ENCODE measurements at regions not wholly inside any gene's neighbourhood (a gene's known extent, or its start where the extent isn't known, plus 50 kb on each side); places are given as distances from the start of the nearest gene placed in this dataset.

DNA sequence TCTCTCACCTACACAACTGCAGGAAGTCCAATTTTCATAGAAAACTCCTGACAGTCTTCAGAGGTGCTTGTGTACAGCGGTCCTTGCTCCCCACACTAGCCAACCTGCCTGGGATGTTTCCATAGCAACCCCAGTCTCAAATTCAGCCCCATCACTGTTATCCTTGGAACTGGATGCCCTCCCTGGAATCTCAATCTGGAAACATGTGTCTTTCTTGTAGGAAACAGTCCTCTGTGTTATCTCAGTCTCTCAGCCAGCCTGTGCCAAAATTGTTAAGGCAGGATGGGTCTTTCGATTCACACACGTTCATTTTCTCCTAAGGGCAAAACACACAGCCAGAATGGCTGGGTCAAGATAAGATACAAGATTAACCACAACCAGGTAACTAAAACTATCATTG is 295.5 kb upstream of the RND3 start:
- DNase-seq (ENCODE audit: low read depth), result no peak

DNA sequence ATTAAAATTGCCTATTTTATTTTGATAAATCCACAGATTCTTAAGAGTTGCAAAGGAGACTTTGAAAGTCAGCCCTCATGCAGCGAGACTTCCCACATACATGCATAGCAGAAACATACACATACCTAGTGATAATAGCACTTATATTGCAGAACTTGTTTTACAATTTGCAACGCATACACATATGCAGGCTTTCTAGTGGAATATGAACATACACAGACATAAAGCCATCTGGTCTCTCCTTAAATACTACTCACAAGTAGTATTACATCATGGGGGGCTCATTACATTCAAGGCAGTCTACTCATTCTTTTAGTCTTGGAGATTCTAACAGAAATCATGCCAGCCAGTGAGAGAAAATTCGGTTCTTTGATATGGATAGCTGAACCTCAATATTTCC is 295.1 kb upstream of the RND3 start:
- no peak for DNase-seq (ENCODE audit: low read depth)

DNA sequence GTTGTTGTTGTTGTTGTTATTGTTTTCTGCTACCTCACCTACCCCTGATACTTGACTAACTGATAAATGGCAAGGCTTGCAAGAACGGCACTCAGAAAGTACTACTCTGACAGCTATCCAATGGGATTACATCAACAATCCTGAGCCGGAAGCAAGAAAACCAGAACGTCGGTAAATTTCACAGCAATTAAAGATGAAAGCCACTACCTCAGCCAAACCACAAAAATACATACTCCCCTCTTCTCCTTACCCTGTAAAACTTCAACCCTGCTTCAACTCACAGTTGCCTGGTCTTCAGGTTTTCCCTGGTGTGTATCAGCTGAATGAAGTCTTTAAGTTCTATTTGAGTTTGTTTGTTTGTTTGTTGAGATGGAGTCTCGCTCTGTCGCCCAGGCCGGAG is 293.7 kb upstream of the RND3 start:
- DNase-seq (ENCODE audit: low read depth), result peak; percentile 5

DNA sequence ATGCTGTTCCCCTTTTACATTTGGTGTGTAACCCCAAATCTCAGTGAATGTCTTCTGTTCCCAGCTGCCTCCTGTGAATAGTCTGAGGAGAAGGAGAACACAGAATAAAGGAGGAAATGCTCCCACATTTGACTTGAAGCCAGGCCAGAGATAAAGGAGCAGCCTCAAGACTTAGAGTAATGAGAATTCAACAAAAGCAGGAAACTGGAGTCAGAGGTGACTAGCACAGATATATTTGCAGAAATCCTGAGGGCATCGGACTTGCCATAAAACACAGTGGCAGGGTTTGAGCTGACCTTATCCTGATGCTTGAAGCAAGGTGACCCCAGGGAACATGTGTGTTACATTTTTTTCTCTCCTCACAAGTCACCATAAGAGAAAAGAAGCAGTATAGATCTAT is 291.4 kb upstream of the RND3 start:
- peak; percentile 6 for DNase-seq (ENCODE audit: low read depth)

DNA sequence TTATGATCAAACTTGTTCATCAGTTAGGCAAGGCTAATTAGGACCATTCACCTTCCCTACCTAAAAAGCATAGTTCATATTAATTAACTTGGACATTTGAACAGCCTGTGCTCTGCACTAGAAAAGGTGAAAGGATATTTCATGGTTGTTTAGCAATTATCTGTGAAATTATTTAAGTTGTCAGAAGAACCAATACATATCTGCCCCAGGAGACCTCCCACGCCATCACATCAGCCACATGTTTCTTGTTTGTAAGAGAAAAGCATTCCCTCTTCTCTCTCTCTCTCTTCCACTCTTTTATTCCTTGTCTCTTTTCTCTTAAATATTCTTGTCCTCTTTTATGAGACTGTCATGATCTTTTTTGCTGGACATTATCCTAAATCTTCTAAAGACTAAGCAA is 282.0 kb upstream of the RND3 start:
- no peak for DNase-seq (ENCODE audit: low read depth)

DNA sequence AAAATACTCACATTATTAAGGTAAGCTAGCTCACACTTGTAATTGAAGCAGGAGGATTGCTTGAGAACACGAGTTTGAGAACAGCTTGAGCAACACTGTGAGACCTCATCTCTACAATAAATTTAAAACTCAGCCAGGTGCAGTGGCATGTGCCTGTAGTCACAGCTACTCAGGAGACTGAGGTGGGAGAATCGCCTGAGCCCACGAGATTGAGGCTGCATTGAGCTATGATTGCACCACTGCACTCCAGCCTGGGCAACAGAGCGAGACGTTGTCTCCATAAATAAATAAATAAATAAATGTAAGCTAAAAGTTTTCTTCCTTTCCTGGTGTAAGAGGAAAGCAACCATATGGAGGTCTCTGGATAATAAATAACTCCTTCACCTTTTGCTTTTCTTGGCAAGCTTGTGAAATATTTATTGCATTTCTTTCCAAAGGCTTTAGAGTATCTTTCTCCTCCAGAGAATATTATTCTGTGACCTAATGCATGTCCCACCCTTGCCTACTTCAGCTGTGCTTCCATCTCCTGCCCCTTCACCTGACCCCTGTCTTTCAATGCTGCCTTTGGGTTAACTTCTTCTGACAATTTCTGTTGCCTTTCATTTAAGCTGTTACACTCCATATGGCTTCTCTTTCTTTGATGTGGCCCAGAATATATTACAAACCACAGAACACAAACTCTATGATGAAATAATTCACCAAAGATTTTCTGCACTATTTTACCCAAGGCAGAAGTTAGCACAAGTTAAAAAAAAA is 280.7 kb upstream of the RND3 start:
- no peak for DNase-seq (ENCODE audit: low read depth)

DNA sequence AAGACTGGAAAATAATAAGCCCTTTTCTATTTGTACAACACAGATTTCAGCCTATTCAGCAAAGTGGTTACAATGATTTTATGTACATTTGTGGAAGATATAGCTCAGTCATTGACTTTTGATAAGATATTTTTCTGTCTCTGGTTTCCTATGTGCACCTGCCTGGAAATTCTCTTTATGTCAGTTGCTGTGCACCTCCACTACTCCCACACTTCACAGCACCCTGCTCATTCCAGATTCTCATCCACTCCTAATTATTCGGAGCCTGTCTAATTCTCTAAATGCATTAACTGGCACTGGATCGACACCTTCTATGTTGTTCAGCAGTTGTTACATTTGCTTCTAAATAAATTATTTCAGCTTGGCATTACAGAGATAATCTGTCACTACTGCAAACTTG is 275.1 kb upstream of the RND3 start:
- no peak for DNase-seq (ENCODE audit: low read depth)

DNA sequence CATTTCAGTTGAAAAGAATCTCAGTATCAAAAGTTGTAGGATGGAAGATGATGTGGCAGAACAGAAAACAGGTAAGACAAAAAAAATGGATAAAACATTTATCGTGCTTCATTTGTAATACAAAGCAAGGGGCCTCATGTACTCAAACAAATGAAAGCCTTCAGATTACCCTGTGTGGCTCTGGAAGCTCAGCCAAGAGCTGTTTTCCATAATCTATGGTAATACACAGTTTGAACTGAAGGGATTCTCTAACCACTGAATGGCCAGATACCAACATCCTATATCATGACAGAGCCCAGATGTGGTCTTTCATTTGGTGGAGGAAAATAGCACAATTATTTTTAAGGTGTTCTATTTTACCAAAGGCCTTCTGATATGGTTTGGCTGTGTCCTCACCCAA is 272.1 kb upstream of the RND3 start:
- no peak for DNase-seq (ENCODE audit: low read depth)

DNA sequence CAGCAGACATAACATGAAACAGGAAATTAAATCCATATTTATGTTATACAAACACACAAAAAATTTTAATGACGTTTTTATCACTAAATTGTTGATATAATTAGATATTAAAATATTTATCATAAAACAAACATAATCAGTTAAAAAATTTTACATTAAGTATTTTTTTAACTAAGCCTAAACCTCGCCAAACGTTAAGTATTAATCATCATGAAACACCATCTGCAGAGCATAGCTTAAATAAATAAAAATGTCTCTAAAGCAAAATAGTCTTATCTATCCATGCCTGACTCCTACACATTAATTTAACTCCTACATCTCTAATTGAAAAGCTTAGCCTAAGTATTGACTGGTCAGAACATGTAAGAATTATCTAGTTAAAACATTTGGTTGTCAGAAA is 271.6 kb upstream of the RND3 start:
- no peak for DNase-seq (ENCODE audit: low read depth)

DNA sequence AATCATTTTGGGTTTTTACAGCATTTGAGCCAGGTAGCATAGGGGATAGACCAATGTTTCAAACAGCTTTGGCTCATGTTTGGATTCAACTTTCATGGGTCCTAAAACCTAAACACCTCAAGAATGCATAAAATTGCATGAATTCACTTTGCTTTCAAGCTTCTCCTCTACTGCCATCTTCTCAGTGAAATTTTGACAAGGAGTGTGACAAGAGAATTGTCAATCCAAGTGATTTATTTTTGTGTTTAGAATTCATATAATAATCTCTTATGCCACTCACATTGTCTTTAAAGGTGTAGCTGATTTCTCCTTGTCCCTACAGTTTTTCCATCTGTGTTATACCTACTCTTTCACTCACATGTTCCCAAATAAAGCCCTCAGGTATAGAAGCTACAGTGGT is 264.8 kb upstream of the RND3 start:
- DNase-seq (ENCODE audit: low read depth), result no peak

DNA sequence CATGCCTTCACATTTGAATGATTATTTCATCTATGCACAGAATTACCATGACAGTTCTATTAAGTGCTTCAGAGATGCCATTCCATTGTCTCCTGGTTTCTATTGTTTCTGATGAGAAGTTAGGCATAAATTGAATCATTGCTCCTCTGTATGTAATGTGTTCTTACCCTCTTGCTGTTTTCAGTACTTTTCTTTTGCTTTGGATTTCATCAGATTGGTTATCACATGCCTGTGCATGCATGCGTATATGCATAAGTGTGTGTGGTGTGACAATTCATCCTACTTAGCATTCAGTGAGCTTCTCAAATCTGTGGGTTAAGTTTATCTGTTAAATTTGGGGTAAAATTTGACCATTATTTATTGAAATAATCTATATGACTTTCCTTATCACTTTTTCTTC is 263.3 kb upstream of the RND3 start:
- DNase-seq (ENCODE audit: low read depth), result no peak

DNA sequence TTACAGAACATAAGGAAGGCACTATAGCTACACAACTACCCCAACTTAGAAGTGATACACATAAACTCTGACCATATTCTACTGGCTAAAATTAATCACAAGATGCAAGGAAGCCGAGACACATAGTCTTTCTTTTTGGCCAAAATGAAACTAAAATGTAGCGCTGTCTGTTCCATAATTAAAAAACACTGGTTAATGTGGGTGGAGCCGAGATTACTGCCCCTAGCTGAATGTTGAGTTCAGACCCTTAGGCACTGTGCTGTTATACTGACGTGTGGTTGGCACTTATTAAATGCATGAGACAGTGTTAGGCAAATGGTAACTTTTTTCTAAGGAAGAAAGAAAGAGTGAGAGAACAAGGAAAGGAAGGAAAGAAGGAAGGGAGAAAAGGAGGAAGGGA is 254.6 kb upstream of the RND3 start:
- peak; percentile 4 for DNase-seq (ENCODE audit: low read depth)

DNA sequence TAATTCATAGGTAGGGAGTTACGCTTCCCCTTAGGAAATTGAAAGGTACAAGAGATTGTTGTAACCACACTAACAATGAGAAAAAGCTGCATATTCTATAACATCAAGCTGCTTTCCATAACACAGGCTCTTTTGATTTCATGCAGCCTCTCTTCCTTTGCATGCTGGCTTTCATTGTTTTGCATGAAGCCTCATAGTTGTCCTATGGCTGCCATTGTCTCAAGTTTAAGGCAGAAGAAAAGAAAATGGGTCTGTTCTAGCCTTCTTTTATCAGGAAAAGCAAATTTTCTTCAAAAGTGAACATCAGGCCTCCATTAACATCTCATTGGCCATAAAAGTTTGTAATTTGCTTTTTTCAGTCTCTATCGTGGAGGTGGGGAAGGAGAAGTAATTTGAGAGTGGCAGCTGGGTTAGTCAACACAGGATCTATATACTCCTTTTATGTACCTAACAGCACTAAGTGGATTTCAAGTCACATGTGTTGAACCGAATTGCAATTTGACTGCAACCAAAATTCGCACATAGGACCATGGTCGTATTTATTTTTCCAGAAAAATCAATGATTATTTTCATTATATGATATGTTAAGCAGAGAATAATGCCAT is 248.5 kb upstream of the RND3 start:
- no peak for DNase-seq (ENCODE audit: low read depth)

DNA sequence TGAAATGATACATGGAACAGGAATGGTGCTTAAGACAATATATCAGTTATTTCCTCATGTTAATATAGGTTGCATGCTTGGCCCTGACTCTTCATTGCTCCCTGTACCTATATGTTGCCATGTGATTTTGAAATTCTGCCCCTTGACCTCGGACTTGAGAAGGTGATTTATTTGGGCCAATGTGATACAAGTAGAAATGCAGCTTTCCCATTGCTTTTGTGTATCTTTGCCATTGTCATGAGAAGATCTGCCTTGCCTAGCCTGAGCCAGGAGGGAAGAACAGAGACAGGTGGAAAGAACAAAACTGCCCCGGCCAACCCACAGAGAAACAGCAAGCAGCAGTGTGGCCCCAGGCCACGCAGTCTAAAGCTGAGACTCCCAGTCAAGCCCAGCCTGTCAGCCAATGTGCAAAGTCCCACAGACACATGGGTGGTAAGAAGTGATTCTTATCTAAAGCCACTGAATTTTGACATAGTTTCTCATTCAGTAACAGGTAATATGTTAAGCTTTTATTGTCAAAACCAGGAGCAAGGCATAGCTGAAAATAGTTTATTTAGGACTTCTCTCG is 245.7 kb upstream of the RND3 start:
- no peak for DNase-seq (ENCODE audit: low read depth)

DNA sequence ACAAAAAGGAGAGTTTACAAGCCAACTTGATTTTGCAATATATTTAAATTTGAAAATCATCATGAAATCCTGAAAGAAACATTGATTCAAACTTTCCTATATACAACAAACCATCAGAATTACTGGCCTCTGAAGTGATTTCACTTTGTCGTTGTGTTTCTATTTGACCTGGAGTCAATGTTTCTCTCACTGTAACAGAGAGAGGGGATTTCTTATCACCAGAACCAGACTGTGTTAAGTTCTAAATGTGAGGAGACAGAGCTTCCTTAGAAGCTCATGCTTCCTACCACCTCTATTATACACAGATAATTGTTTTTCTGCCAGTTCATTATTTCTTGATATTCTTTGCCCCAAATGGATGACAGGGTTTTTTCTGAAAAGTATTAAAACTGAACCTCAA is 245.0 kb upstream of the RND3 start:
- no peak for DNase-seq (ENCODE audit: low read depth)

DNA sequence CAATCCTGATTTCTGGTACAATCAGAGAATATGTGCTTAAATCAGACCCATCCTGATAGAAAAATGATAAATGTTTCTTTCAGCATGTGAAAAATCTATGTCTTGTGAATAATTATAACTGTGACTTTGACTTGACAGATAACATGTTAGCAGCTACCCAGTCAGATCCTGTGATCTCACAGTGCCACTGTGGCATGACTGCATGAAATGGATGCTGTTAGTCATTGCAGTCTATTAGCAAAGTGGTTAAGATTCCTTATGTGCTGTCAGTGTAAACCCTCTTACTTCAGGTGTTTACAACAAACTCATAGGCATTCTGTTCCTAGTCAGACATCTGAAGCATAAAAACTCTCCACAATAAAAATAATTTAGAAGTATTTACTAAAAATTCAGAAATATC is 244.6 kb upstream of the RND3 start:
- DNase-seq (ENCODE audit: low read depth), result peak; percentile 65

DNA sequence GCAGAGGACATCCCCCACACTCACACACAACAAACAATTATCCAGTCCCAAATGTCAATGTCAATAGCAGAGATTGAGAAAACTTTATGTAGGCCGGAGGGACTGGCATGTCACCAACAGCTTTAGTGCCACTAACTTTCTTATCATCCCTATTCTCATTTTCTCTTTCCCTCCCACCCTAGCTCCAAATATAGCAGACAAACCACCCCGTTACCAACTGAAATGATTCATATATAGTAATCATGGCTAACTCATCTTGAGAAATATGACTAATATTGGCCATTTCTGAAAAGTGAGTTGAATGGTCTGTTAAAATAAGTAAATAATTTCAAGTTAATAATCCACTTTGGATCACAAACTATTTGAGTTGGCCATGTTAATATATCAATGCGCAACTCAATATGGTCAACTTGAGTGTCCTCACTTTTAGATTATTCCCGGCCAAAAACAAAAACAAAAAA is 242.1 kb upstream of the RND3 start:
- DNase-seq (ENCODE audit: low read depth), result no peak

DNA sequence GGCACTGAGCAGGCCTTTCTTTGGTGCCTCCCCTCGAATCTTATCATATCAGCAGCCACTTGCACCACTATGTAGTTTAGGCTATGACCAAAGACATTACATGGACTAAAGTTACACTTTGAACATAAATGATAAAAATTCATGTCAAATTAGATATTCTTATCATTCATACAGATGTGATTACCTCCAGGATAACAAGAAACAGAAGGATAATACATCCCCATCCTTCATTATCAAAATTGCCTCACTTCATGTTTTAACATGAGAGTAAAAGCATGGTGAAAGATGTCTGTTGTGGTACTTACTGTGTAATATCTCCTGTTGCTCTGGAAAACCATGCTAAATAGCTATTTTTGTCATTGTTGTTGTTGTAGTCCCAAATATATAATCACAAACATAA is 230.8 kb upstream of the RND3 start:
- no peak for DNase-seq (ENCODE audit: low read depth)

DNA sequence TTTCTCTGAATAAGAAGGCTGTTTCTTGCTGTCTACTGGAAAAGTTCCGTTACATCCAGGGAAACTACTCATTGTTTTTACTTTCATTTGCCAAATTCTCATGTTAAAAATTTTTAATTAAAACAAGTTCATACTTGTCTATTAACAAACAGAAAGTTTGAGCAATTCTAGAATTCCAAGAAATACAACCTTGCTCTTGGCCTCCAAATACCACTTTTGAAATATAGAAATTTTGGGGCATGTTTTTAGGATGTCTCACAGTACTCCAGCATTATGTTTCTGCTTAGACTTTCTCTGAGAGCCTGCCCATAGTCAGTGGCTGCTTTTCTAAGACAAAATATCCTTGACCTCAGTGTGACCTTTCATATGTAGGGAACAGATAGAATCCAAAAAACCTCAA is 228.7 kb upstream of the RND3 start:
- DNase-seq (ENCODE audit: low read depth), result no peak

DNA sequence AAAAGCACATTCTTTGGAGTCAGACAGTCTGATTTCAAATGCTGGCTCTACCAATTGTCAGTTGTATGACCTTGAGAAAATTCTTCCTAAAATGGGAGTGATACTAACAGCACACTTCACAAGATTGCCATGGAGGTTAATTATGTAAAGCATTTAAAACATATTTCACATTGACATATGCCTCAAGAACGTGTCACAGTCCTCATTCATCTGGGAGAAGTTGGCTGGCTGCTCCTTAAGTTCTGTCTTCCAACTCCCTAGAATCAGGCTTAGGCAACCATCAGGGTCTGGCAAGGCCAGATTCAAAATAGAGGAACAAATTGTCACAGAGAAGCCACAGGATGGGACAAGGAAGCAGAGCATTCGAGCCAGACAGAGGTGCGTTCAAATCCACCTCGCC is 228.0 kb upstream of the RND3 start:
- DNase-seq (ENCODE audit: low read depth), result no peak

DNA sequence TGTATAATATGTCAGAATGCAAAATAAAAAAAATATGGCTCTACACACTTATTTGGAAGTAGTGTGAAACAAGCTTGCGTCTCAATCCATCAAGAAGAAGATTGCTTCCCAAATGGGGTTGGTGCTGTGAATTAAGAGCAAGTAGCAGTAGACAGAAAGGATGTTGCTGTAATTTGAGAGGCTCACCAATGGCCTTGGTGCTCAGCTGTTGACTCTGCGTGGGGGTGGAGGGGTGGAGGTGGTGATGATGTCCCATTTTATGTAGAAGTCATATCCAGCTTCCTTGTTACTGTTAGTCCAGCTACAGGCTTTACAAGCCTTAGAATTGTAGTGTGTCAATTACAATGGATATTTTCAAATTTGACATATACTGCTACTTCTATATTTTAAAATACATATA is 223.4 kb upstream of the RND3 start:
- DNase-seq (ENCODE audit: low read depth), result peak; percentile 27

DNA sequence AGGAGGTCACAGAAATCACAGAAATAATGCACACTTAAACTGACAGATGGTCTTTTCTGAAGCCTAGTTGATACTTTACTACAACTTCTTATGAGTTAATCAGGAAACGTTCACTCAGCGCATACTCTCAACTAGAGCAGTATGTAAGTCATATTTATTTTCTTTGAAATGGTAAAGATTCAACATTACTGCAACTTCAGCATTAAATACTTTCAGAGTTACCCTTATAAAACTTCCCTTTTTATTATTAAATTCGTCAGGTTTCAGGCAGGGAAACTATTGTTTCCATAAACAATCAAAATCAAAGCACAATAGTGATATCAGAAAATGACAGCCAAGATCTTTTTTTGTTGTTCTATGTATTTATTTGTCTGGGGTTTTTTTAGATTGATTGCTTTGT is 222.6 kb upstream of the RND3 start:
- no peak for DNase-seq (ENCODE audit: low read depth)

DNA sequence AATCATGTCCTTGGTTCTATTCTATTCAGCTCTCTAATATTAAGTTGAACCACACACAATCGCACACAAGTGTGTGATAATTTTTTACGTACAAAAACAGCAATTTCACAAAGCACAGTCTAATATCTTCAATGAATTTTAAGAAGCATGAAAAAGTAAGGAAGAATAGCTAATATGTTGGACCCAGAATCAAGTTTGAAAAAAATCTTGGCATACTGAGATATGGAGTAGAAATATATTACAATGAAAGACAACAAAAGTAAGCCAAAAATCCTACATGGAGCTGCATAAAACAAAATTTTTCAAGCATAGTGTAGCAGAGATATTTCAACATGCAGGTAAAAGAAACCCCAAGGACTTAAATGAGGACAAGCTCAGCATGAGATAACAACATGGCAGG is 219.1 kb upstream of the RND3 start:
- DNase-seq (ENCODE audit: low read depth), result no peak

DNA sequence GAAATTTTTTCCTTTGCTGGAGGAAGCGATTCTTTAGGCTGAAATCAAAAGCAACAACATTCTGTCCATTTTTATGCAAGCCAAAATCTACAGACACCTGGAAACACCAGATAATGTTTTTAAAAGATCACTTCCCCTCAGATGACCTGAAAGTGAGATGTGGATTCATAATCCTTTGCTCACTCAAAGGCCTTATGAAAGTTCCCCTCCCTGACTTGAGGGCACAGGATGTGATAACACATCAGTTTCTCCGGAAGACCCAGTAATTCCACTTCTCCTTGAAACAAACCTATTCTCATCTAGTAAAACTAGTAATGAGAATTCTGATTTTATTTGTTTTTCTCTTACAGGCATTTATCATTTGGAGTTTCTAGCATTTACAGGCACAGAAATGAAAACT is 218.3 kb upstream of the RND3 start:
- DNase-seq (ENCODE audit: low read depth), result no peak

Measured in Daoy (cell line).